ENCODE measurements at regions not wholly inside any gene's neighbourhood (a gene's known extent, or its start where the extent isn't known, plus 50 kb on each side); places are given as distances from the start of the nearest gene placed in this dataset.
"Not testable (repeated sequence)": the region's sequence is repeated elsewhere in the genome, so short reads cannot be mapped to it uniquely, and the experiment has no call there.

- Histone ChIP-seq H3K4me3 (ENCODE audit: low read depth, low read length) (no peak overlapping the region), H3K27ac (ENCODE audit: low read depth, low read length) (no peak overlapping the region), H2AFZ (ENCODE audit: low read length, unreplicated experiment) (no peak overlapping the region), H3K36me3 (ENCODE audit: insufficient read depth, low read length) (no peaks in the 10 kb centered on the region), H3K79me2 (ENCODE audit: control insufficient read depth, insufficient read depth, low read length, unreplicated experiment) (no peaks in the 10 kb centered on the region), H3K27me3 (ENCODE audit: insufficient read depth, low read length) (no peaks in the 10 kb centered on the region), H3K4me1 (ENCODE audit: control insufficient read depth, insufficient read depth, low read length, unreplicated experiment) (no peaks in the 10 kb centered on the region)
Observed at GRCh38 chr22:23384431-23384830, 195.7 kb downstream of the IGLL1 start.

- no peak overlapping the region for H3K4me3 ChIP-seq (ENCODE audit: low read depth, low read length)
- H3K27ac ChIP-seq (ENCODE audit: low read depth, low read length), result no peak overlapping the region
- no peaks in the 10 kb centered on the region for H3K4me1 ChIP-seq (ENCODE audit: control insufficient read depth, insufficient read depth, low read length, unreplicated experiment)
Observed at GRCh38 chr22:23383491-23384361, 196.4 kb downstream of the IGLL1 start.

GRCh38 chr22:23382428-23383218 lies 197.5 kb downstream of the IGLL1 start:
- Histone ChIP-seq H3K36me3 (ENCODE audit: insufficient read depth, low read length) (no peaks in the 10 kb centered on the region), H3K79me2 (ENCODE audit: control insufficient read depth, insufficient read depth, low read length, unreplicated experiment) (no peaks in the 10 kb centered on the region), H3K27ac (ENCODE audit: low read depth, low read length) (no peak overlapping the region), H3K4me3 (ENCODE audit: low read depth, low read length) (no peak overlapping the region), H3K27me3 (ENCODE audit: insufficient read depth, low read length) (no peaks in the 10 kb centered on the region), H3K4me1 (ENCODE audit: control insufficient read depth, insufficient read depth, low read length, unreplicated experiment) (no peaks in the 10 kb centered on the region), H2AFZ (ENCODE audit: low read length, unreplicated experiment) (no peak overlapping the region)

More at GRCh38 chr22:23383491-23384361, 196.4 kb downstream of the IGLL1 start:
- Histone ChIP-seq H3K36me3 (ENCODE audit: insufficient read depth, low read length) (no peaks in the 10 kb centered on the region), H2AFZ (ENCODE audit: low read length, unreplicated experiment) (no peak overlapping the region), H3K79me2 (ENCODE audit: control insufficient read depth, insufficient read depth, low read length, unreplicated experiment) (no peaks in the 10 kb centered on the region), H3K27me3 (ENCODE audit: insufficient read depth, low read length) (no peaks in the 10 kb centered on the region)

- Histone ChIP-seq H3K27ac (ENCODE audit: low read depth, low read length) (no peak overlapping the region), H3K4me3 (ENCODE audit: low read depth, low read length) (no peak overlapping the region), H3K27me3 (ENCODE audit: insufficient read depth, low read length) (no peaks in the 10 kb centered on the region), H3K79me2 (ENCODE audit: control insufficient read depth, insufficient read depth, low read length, unreplicated experiment) (no peaks in the 10 kb centered on the region), H2AFZ (ENCODE audit: low read length, unreplicated experiment) (no peak overlapping the region), H3K36me3 (ENCODE audit: insufficient read depth, low read length) (no peaks in the 10 kb centered on the region), H3K4me1 (ENCODE audit: control insufficient read depth, insufficient read depth, low read length, unreplicated experiment) (no peaks in the 10 kb centered on the region)
Observed at GRCh38 chr22:23381661-23382427, 198.2 kb downstream of the IGLL1 start.

GRCh38 chr22:23380911-23381310 lies 199.2 kb downstream of the IGLL1 start:
- Histone ChIP-seq H3K27me3 (ENCODE audit: insufficient read depth, low read length) (no peaks in the 10 kb centered on the region), H3K79me2 (ENCODE audit: control insufficient read depth, insufficient read depth, low read length, unreplicated experiment) (no peaks in the 10 kb centered on the region), H3K4me1 (ENCODE audit: control insufficient read depth, insufficient read depth, low read length, unreplicated experiment) (no peaks in the 10 kb centered on the region), H3K4me3 (ENCODE audit: low read depth, low read length) (no peak overlapping the region), H3K27ac (ENCODE audit: low read depth, low read length) (no peak overlapping the region), H2AFZ (ENCODE audit: low read length, unreplicated experiment) (no peak overlapping the region), H3K36me3 (ENCODE audit: insufficient read depth, low read length) (no peaks in the 10 kb centered on the region)

GRCh38 chr22:23380230-23380573 lies 199.9 kb downstream of the IGLL1 start:
- no peaks in the 10 kb centered on the region for H3K27me3 ChIP-seq (ENCODE audit: insufficient read depth, low read length)
- H3K27ac ChIP-seq (ENCODE audit: low read depth, low read length), result no peak overlapping the region
- no peaks in the 10 kb centered on the region for H3K79me2 ChIP-seq (ENCODE audit: control insufficient read depth, insufficient read depth, low read length, unreplicated experiment)
- H2AFZ ChIP-seq (ENCODE audit: low read length, unreplicated experiment), result no peak overlapping the region
- no peaks in the 10 kb centered on the region for H3K36me3 ChIP-seq (ENCODE audit: insufficient read depth, low read length)
- H3K4me3 ChIP-seq (ENCODE audit: low read depth, low read length), result no peak overlapping the region
- H3K4me1 ChIP-seq (ENCODE audit: control insufficient read depth, insufficient read depth, low read length, unreplicated experiment), result no peaks in the 10 kb centered on the region

GRCh38 chr22:23379540-23380229 lies 199.4 kb downstream of the BCR start:
- not testable (repeated sequence) for H3K27me3 ChIP-seq (ENCODE audit: insufficient read depth, low read length); H3K4me1 ChIP-seq (ENCODE audit: control insufficient read depth, insufficient read depth, low read length, unreplicated experiment); H3K36me3 ChIP-seq (ENCODE audit: insufficient read depth, low read length); H3K27ac ChIP-seq (ENCODE audit: low read depth, low read length); H3K79me2 ChIP-seq (ENCODE audit: control insufficient read depth, insufficient read depth, low read length, unreplicated experiment); H2AFZ ChIP-seq (ENCODE audit: low read length, unreplicated experiment); H3K4me3 ChIP-seq (ENCODE audit: low read depth, low read length)

GRCh38 chr22:23377767-23378166 lies 197.5 kb downstream of the BCR start:
- H3K4me3 ChIP-seq (ENCODE audit: low read depth, low read length), result no peak overlapping the region
- no peaks in the 10 kb centered on the region for H3K36me3 ChIP-seq (ENCODE audit: insufficient read depth, low read length)
- no peaks in the 10 kb centered on the region for H3K79me2 ChIP-seq (ENCODE audit: control insufficient read depth, insufficient read depth, low read length, unreplicated experiment)
- no peak overlapping the region for H3K27ac ChIP-seq (ENCODE audit: low read depth, low read length)
- no peaks in the 10 kb centered on the region for H3K4me1 ChIP-seq (ENCODE audit: control insufficient read depth, insufficient read depth, low read length, unreplicated experiment)
- H3K27me3 ChIP-seq (ENCODE audit: insufficient read depth, low read length), result no peaks in the 10 kb centered on the region
- H2AFZ ChIP-seq (ENCODE audit: low read length, unreplicated experiment), result no peak overlapping the region

- Histone ChIP-seq H3K79me2 (ENCODE audit: control insufficient read depth, insufficient read depth, low read length, unreplicated experiment) (no peaks in the 10 kb centered on the region), H2AFZ (ENCODE audit: low read length, unreplicated experiment) (no peak overlapping the region), H3K4me3 (ENCODE audit: low read depth, low read length) (no peak overlapping the region), H3K27me3 (ENCODE audit: insufficient read depth, low read length) (0 out of 2 replicates have a peak, but pooled peaks cover 1% of the 10 kb centered on the region), H3K36me3 (ENCODE audit: insufficient read depth, low read length) (no peaks in the 10 kb centered on the region), H3K4me1 (ENCODE audit: control insufficient read depth, insufficient read depth, low read length, unreplicated experiment) (no peaks in the 10 kb centered on the region), H3K27ac (ENCODE audit: low read depth, low read length) (no peak overlapping the region)
Observed at GRCh38 chr22:23376256-23376655, 195.9 kb downstream of the BCR start.
